ENCODE measurements at regions not wholly inside any gene's neighbourhood (a gene's known extent, or its start where the extent isn't known, plus 50 kb on each side); places are given as distances from the start of the nearest gene placed in this dataset.

- TF ChIP-seq, protein P1, sequence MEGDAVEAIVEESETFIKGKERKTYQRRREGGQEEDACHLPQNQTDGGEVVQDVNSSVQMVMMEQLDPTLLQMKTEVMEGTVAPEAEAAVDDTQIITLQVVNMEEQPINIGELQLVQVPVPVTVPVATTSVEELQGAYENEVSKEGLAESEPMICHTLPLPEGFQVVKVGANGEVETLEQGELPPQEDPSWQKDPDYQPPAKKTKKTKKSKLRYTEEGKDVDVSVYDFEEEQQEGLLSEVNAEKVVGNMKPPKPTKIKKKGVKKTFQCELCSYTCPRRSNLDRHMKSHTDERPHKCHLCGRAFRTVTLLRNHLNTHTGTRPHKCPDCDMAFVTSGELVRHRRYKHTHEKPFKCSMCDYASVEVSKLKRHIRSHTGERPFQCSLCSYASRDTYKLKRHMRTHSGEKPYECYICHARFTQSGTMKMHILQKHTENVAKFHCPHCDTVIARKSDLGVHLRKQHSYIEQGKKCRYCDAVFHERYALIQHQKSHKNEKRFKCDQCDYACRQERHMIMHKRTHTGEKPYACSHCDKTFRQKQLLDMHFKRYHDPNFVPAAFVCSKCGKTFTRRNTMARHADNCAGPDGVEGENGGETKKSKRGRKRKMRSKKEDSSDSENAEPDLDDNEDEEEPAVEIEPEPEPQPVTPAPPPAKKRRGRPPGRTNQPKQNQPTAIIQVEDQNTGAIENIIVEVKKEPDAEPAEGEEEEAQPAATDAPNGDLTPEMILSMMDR (conservative IDR thresholded peaks at IDR 0.05; ENCODE audit: low read length) = no peak
- no peak for TF ChIP-seq EZH2phosphoT487 (IDR thresholded peaks at IDR 0.05; ENCODE audit: borderline replicate concordance, low read depth, low read length)
Measured at GRCh38 chrX:146967306-146967705, 152.8 kb upstream of the CXorf51A start.
